ENCODE measurements at regions not wholly inside any gene's neighbourhood (a gene's known extent, or its start where the extent isn't known, plus 50 kb on each side); places are given as distances from the start of the nearest gene placed in this dataset.

DNA sequence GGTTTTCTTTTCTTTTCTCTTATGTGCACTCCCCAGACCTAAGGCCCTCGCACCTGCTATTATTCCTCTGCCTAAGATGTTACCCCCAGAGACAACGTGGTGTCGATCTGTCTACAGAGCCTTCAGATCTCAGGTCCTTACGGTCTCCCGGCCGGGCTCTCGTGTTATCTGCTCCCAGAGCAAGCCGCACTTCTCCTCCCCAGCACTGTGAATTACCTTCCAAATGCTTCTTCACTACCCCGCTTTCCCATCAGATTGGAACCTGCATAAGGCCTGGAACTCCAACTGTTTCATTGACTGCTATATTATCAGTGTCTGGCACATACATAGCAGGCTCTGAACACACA is 71.2 kb upstream of the ODC1 start:
- TF ChIP-seq NFIC (IDR thresholded peaks at IDR 0.05) (no peak), MCM5 (IDR thresholded peaks at IDR 0.05; ENCODE audit: low read depth) (no peak), ETV1 (tag; conservative IDR thresholded peaks at IDR 0.05; ENCODE audit: low read depth) (no peak), ZZZ3 (IDR thresholded peaks at IDR 0.05) (no peak), ZNF263 (CRISPR knock-in tag; IDR thresholded peaks at IDR 0.05; ENCODE audit: borderline replicate concordance) (no peak), SRSF9 (IDR thresholded peaks at IDR 0.05; ENCODE audit: borderline replicate concordance, low read depth, low read length) (no peak), ZNF274 (IDR thresholded peaks at IDR 0.05; ENCODE audit: borderline replicate concordance, low read depth, low read length) (no peak)
- TF ChIP-seq, protein P1, sequence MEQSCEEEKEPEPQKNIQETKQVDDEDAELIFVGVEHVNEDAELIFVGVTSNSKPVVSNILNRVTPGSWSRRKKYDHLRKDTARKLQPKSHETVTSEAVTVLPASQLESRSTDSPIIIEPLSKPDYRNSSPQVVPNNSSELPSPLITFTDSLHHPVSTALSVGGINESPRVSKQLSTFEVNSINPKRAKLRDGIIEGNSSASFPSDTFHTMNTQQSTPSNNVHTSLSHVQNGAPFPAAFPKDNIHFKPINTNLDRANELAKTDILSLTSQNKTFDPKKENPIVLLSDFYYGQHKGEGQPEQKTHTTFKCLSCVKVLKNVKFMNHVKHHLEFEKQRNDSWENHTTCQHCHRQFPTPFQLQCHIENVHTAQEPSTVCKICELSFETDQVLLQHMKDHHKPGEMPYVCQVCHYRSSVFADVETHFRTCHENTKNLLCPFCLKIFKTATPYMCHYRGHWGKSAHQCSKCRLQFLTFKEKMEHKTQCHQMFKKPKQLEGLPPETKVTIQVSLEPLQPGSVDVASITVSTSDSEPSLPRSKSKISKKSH (CRISPR knock-in tag; IDR thresholded peaks at IDR 0.05), result no peak
- TF ChIP-seq, protein P2, sequence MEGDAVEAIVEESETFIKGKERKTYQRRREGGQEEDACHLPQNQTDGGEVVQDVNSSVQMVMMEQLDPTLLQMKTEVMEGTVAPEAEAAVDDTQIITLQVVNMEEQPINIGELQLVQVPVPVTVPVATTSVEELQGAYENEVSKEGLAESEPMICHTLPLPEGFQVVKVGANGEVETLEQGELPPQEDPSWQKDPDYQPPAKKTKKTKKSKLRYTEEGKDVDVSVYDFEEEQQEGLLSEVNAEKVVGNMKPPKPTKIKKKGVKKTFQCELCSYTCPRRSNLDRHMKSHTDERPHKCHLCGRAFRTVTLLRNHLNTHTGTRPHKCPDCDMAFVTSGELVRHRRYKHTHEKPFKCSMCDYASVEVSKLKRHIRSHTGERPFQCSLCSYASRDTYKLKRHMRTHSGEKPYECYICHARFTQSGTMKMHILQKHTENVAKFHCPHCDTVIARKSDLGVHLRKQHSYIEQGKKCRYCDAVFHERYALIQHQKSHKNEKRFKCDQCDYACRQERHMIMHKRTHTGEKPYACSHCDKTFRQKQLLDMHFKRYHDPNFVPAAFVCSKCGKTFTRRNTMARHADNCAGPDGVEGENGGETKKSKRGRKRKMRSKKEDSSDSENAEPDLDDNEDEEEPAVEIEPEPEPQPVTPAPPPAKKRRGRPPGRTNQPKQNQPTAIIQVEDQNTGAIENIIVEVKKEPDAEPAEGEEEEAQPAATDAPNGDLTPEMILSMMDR (IDR thresholded peaks at IDR 0.05 in 2 of 3, conservative IDR thresholded peaks at IDR 0.05 in 1 of 3; ENCODE audit: insufficient read depth in 2 of 3, low read depth in 1 of 3, low read length in 3 of 3), result no peak
